Gastrocnemius medialis (tissue), 4 donors: ENCODE measurements at regions not wholly inside any gene's neighbourhood (a gene's known extent, or its start where the extent isn't known, plus 50 kb on each side); places are given as distances from the start of the nearest gene placed in this dataset.

Source experiments
- POLR2A ChIP-seq, 2 donors: fragments of 450-650 bp; IDR thresholded peaks; one replicate each; pipeline ENCODE4 v1.6.1; 2017; ENCODE audit warnings: antibody characterized with exemption in 2 of 2, mild to moderate bottlenecking in 2 of 2, moderate library complexity in 2 of 2
- TF ChIP-seq, protein P1 (sequence below), 5 experiments: fragments of 450-650 bp in 3 of 5; fragments of 200-600 bp in 2 of 5; sonication (generic) in 2 of 5; IDR thresholded peaks in 4 of 5; conservative IDR thresholded peaks in 1 of 5; 1 replicate in 4 of 5; 2 replicates in 1 of 5; pipeline ENCODE4 v1.5.1; 2016 to 2019; ENCODE audit warnings: antibody characterized with exemption in 5 of 5, mild to moderate bottlenecking in 3 of 5, moderate library complexity in 3 of 5

DNA sequence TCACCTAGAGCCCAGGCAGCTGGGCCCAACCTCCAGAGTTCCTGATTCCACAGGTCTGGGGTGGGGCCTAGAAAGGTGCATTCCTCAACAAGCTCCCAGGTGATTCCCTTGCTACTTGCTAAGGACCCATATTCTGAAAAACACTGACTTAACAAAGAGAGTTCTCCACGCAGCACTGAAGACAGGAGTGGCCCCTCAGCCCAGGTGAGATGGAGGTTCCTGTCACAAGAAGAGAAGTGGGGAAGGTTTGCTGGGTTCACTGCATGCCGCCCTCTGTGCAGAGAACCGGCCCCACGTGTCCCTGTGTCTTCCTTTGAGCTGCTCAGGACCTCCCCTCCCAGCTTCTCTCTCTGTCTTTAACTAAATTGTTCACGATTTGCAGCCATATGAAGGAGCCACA is 201.4 kb upstream of the DDX18 start:
- TF ChIP-seq, protein P1, sequence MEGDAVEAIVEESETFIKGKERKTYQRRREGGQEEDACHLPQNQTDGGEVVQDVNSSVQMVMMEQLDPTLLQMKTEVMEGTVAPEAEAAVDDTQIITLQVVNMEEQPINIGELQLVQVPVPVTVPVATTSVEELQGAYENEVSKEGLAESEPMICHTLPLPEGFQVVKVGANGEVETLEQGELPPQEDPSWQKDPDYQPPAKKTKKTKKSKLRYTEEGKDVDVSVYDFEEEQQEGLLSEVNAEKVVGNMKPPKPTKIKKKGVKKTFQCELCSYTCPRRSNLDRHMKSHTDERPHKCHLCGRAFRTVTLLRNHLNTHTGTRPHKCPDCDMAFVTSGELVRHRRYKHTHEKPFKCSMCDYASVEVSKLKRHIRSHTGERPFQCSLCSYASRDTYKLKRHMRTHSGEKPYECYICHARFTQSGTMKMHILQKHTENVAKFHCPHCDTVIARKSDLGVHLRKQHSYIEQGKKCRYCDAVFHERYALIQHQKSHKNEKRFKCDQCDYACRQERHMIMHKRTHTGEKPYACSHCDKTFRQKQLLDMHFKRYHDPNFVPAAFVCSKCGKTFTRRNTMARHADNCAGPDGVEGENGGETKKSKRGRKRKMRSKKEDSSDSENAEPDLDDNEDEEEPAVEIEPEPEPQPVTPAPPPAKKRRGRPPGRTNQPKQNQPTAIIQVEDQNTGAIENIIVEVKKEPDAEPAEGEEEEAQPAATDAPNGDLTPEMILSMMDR (IDR thresholded peaks at IDR 0.05 in 4 of 5, conservative IDR thresholded peaks at IDR 0.05 in 1 of 5): no peak
- no peak for TF ChIP-seq POLR2A (IDR thresholded peaks at IDR 0.05)
